ENCODE measurements at regions not wholly inside any gene's neighbourhood (a gene's known extent, or its start where the extent isn't known, plus 50 kb on each side); places are given as distances from the start of the nearest gene placed in this dataset.

GRCh38 chr3:72189339-72189738, 404.4 kb upstream of the PROK2 start:
- Mint-ChIP-seq H3K4me1 (ENCODE audit: low read depth, unreplicated experiment) (peaks cover 17% of the 10 kb centered on the region), H3K36me3 (ENCODE audit: unreplicated experiment) (peaks cover 5% of the 10 kb centered on the region), H3K4me3 (ENCODE audit: unreplicated experiment) (no peak overlapping the region), H3K27ac (ENCODE audit: unreplicated experiment) (no peak overlapping the region), H3K9me3 (ENCODE audit: unreplicated experiment) (no peaks in the 10 kb centered on the region), H3K27me3 (ENCODE audit: unreplicated experiment) (peaks cover 6% of the 10 kb centered on the region)
- DNase-seq, result no peak
- no peak for TF ChIP-seq CTCF (IDR thresholded peaks at IDR 0.05; ENCODE audit: partially characterized antibody, unreplicated experiment)

- Mint-ChIP-seq H3K36me3 (ENCODE audit: unreplicated experiment) (peaks cover 5% of the 10 kb centered on the region), H3K4me1 (ENCODE audit: low read depth, unreplicated experiment) (peaks cover 17% of the 10 kb centered on the region), H3K27me3 (ENCODE audit: unreplicated experiment) (peaks cover 6% of the 10 kb centered on the region), H3K9me3 (ENCODE audit: unreplicated experiment) (no peaks in the 10 kb centered on the region), H3K4me3 (ENCODE audit: unreplicated experiment) (no peak overlapping the region), H3K27ac (ENCODE audit: unreplicated experiment) (no peak overlapping the region)
- DNase-seq, result no peak
- TF ChIP-seq CTCF (IDR thresholded peaks at IDR 0.05; ENCODE audit: partially characterized antibody, unreplicated experiment), result no peak
These were observed 403.6 kb upstream of the PROK2 start for GRCh38 chr3:72188536-72188935.

- Mint-ChIP-seq H3K36me3 (ENCODE audit: unreplicated experiment) (no peaks in the 10 kb centered on the region), H3K9me3 (ENCODE audit: unreplicated experiment) (no peaks in the 10 kb centered on the region), H3K4me1 (ENCODE audit: low read depth, unreplicated experiment) (peaks cover 23% of the 10 kb centered on the region), H3K4me3 (ENCODE audit: unreplicated experiment) (no peak overlapping the region), H3K27ac (ENCODE audit: unreplicated experiment) (no peak overlapping the region), H3K27me3 (ENCODE audit: unreplicated experiment) (peaks cover 6% of the 10 kb centered on the region)
- no peak for TF ChIP-seq CTCF (IDR thresholded peaks at IDR 0.05; ENCODE audit: partially characterized antibody, unreplicated experiment)
- no peak for DNase-seq
These were observed 402.2 kb upstream of the PROK2 start for GRCh38 chr3:72187131-72187530.

- peak overlapping the region; percentile 80 for H3K27ac Mint-ChIP-seq (ENCODE audit: unreplicated experiment)
- no peak for DNase-seq
- no peaks in the 10 kb centered on the region for H3K9me3 Mint-ChIP-seq (ENCODE audit: unreplicated experiment)
- H3K36me3 Mint-ChIP-seq (ENCODE audit: unreplicated experiment), result no peaks in the 10 kb centered on the region
- H3K4me1 Mint-ChIP-seq (ENCODE audit: low read depth, unreplicated experiment), result peaks cover 26% of the 10 kb centered on the region
- H3K4me3 Mint-ChIP-seq (ENCODE audit: unreplicated experiment), result peak overlapping the region; percentile 35
- no peak for TF ChIP-seq CTCF (IDR thresholded peaks at IDR 0.05; ENCODE audit: partially characterized antibody, unreplicated experiment)
- peaks cover 6% of the 10 kb centered on the region for H3K27me3 Mint-ChIP-seq (ENCODE audit: unreplicated experiment)
These were observed 401.5 kb upstream of the PROK2 start for GRCh38 chr3:72186400-72186855.

GRCh38 chr3:72185549-72186399, 400.8 kb upstream of the PROK2 start:
- H3K9me3 Mint-ChIP-seq (ENCODE audit: unreplicated experiment), result no peaks in the 10 kb centered on the region
- TF ChIP-seq CTCF (IDR thresholded peaks at IDR 0.05; ENCODE audit: partially characterized antibody, unreplicated experiment), result no peak
- peaks cover 26% of the 10 kb centered on the region for H3K4me1 Mint-ChIP-seq (ENCODE audit: low read depth, unreplicated experiment)
- H3K27me3 Mint-ChIP-seq (ENCODE audit: unreplicated experiment), result peaks cover 6% of the 10 kb centered on the region
- peak; percentile 32 for DNase-seq
- no peak overlapping the region for H3K4me3 Mint-ChIP-seq (ENCODE audit: unreplicated experiment)
- no peaks in the 10 kb centered on the region for H3K36me3 Mint-ChIP-seq (ENCODE audit: unreplicated experiment)
- H3K27ac Mint-ChIP-seq (ENCODE audit: unreplicated experiment), result peak overlapping the region; percentile 80

All from glutamatergic neuron (in vitro differentiated cells).